ENCODE measurements at regions not wholly inside any gene's neighbourhood (a gene's known extent, or its start where the extent isn't known, plus 50 kb on each side); places are given as distances from the start of the nearest gene placed in this dataset.

GRCh38 chr6:81638366-81638765 is 114.1 kb downstream of the TENT5A start:
- Histone ChIP-seq H3K4me3 (no peak overlapping the region), H3K27ac (no peak overlapping the region), H3K9me3 (ENCODE audit: low read depth, low read length) (no peaks in the 10 kb centered on the region), H3K36me3 (ENCODE audit: insufficient read depth, low read length) (no peaks in the 10 kb centered on the region), H3K9ac (ENCODE audit: insufficient read length) (no peak overlapping the region)
- no peak for DNase-seq (ENCODE audit: low read depth, low spot score)
- TF ChIP-seq FOXP2 (optimal IDR thresholded peaks at IDR 0.05; ENCODE audit: control extremely low read depth, extremely low read length, insufficient read depth) (no peak), POLR2AphosphoS5 (IDR thresholded peaks at IDR 0.05; ENCODE audit: borderline replicate concordance, low read depth, low read length) (no peak), EZH2 (IDR thresholded peaks at IDR 0.05) (no peak)

GRCh38 chr6:81636930-81637568 is 115.4 kb downstream of the TENT5A start:
- Histone ChIP-seq H3K9ac (ENCODE audit: insufficient read length) (no peak overlapping the region), H3K27ac (no peak overlapping the region), H3K36me3 (ENCODE audit: insufficient read depth, low read length) (no peaks in the 10 kb centered on the region), H3K4me3 (no peak overlapping the region), H3K9me3 (ENCODE audit: low read depth, low read length) (no peaks in the 10 kb centered on the region)
- TF ChIP-seq FOXP2 (optimal IDR thresholded peaks at IDR 0.05; ENCODE audit: control extremely low read depth, extremely low read length, insufficient read depth) (no peak), POLR2AphosphoS5 (IDR thresholded peaks at IDR 0.05; ENCODE audit: borderline replicate concordance, low read depth, low read length) (no peak), EZH2 (IDR thresholded peaks at IDR 0.05) (no peak)
- DNase-seq (ENCODE audit: low read depth, low spot score): no peak

DNA sequence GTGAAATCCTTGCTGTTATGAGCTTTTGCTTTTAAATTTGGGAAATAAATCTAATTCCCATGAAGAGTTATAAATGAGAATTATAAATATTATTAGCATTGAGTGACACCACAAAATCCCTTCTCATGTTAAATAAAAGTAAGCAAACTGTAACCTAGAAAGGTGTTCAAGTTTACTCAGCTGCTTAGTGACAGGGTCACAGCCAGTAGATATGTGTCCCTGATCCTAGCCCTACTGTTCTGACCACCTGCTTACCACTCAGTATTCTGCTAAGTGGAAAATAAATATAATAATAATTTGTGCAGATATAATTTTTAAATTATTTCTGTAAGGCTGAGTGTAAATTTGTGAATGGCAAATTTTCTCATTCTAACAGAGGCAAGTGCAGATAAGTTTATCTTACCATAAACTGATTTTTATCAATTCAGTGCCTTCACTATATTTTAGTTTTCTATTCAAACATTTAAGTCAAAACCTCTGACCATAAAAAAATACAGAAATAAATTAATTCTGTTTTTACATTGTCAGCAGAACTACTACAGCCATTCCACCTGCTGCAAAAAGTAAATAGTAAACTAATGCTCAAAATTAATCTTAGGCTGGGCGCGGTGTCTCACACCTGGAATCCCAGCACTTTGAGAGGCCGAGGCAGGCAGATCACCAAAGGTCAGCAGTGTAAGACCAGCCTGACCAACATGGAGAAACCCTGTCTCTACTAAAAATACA is 118.2 kb downstream of the TENT5A start:
- no peak overlapping the region for H3K27ac ChIP-seq
- DNase-seq (ENCODE audit: low read depth, low spot score): no peak
- no peak for TF ChIP-seq EZH2 (IDR thresholded peaks at IDR 0.05)
- no peak for TF ChIP-seq POLR2AphosphoS5 (IDR thresholded peaks at IDR 0.05; ENCODE audit: borderline replicate concordance, low read depth, low read length)
- TF ChIP-seq FOXP2 (optimal IDR thresholded peaks at IDR 0.05; ENCODE audit: control extremely low read depth, extremely low read length, insufficient read depth): no peak
- no peak overlapping the region for H3K4me3 ChIP-seq
- H3K9ac ChIP-seq (ENCODE audit: insufficient read length): no peak overlapping the region
- H3K9me3 ChIP-seq (ENCODE audit: low read depth, low read length): no peaks in the 10 kb centered on the region
- H3K36me3 ChIP-seq (ENCODE audit: insufficient read depth, low read length): no peaks in the 10 kb centered on the region

DNA sequence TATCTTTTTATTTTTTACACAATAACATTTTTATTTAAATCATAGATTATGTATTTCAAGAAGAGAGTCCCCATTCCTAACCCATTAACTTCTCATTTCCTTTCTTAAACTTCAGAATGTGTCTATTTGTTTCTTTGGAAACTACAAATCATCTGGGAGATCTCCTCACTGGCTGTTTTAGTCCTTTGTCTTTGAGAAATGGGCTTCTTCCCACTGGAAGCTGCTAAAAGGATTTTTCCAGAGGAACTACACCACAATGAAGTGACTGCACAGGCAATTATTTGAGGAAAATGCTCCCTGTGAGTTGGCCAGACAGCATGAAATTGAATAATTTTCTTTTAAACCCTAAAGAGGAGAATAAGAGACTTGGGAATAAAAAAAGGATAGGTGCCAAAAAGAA is 119.1 kb downstream of the TENT5A start:
- no peaks in the 10 kb centered on the region for H3K36me3 ChIP-seq (ENCODE audit: insufficient read depth, low read length)

GRCh38 chr6:81630719-81631118 is 121.8 kb downstream of the TENT5A start:
- no peak overlapping the region for H3K27ac ChIP-seq
- TF ChIP-seq EZH2 (IDR thresholded peaks at IDR 0.05) (no peak), POLR2AphosphoS5 (IDR thresholded peaks at IDR 0.05; ENCODE audit: borderline replicate concordance, low read depth, low read length) (no peak), FOXP2 (optimal IDR thresholded peaks at IDR 0.05; ENCODE audit: control extremely low read depth, extremely low read length, insufficient read depth) (no peak)
- no peak overlapping the region for H3K4me3 ChIP-seq
- DNase-seq (ENCODE audit: low read depth, low spot score): no peak
- H3K9me3 ChIP-seq (ENCODE audit: low read depth, low read length): no peaks in the 10 kb centered on the region
- no peaks in the 10 kb centered on the region for H3K36me3 ChIP-seq (ENCODE audit: insufficient read depth, low read length)
- H3K9ac ChIP-seq (ENCODE audit: insufficient read length): no peak overlapping the region

More for the DNA sequence above, 119.1 kb downstream of the TENT5A start:
- Histone ChIP-seq H3K27ac (no peak overlapping the region), H3K9ac (ENCODE audit: insufficient read length) (no peak overlapping the region), H3K4me3 (no peak overlapping the region), H3K9me3 (ENCODE audit: low read depth, low read length) (no peaks in the 10 kb centered on the region)
- TF ChIP-seq FOXP2 (optimal IDR thresholded peaks at IDR 0.05; ENCODE audit: control extremely low read depth, extremely low read length, insufficient read depth) (no peak), EZH2 (IDR thresholded peaks at IDR 0.05) (no peak), POLR2AphosphoS5 (IDR thresholded peaks at IDR 0.05; ENCODE audit: borderline replicate concordance, low read depth, low read length) (no peak)
- DNase-seq (ENCODE audit: low read depth, low spot score): no peak

- no peaks in the 10 kb centered on the region for H3K9me3 ChIP-seq (ENCODE audit: low read depth, low read length)
- no peaks in the 10 kb centered on the region for H3K36me3 ChIP-seq (ENCODE audit: insufficient read depth, low read length)
- DNase-seq (ENCODE audit: low read depth, low spot score): no peak
- H3K27ac ChIP-seq: no peak overlapping the region
- H3K9ac ChIP-seq (ENCODE audit: insufficient read length): no peak overlapping the region
- TF ChIP-seq FOXP2 (optimal IDR thresholded peaks at IDR 0.05; ENCODE audit: control extremely low read depth, extremely low read length, insufficient read depth) (no peak), POLR2AphosphoS5 (IDR thresholded peaks at IDR 0.05; ENCODE audit: borderline replicate concordance, low read depth, low read length) (no peak)
- no peak overlapping the region for H3K4me3 ChIP-seq
These were observed 127.3 kb downstream of the TENT5A start for GRCh38 chr6:81625216-81625615.

GRCh38 chr6:81624453-81624852 is 128.0 kb downstream of the TENT5A start:
- Histone ChIP-seq H3K9me3 (ENCODE audit: low read depth, low read length) (no peaks in the 10 kb centered on the region), H3K27ac (no peak overlapping the region), H3K4me3 (no peak overlapping the region), H3K36me3 (ENCODE audit: insufficient read depth, low read length) (no peaks in the 10 kb centered on the region), H3K9ac (ENCODE audit: insufficient read length) (no peak overlapping the region)
- DNase-seq (ENCODE audit: low read depth, low spot score): no peak
- TF ChIP-seq FOXP2 (optimal IDR thresholded peaks at IDR 0.05; ENCODE audit: control extremely low read depth, extremely low read length, insufficient read depth) (no peak), POLR2AphosphoS5 (IDR thresholded peaks at IDR 0.05; ENCODE audit: borderline replicate concordance, low read depth, low read length) (no peak), EZH2 (IDR thresholded peaks at IDR 0.05) (no peak)

GRCh38 chr6:81623106-81623759 is 129.2 kb downstream of the TENT5A start:
- DNase-seq (ENCODE audit: low read depth, low spot score): no peak
- TF ChIP-seq POLR2AphosphoS5 (IDR thresholded peaks at IDR 0.05; ENCODE audit: borderline replicate concordance, low read depth, low read length) (no peak), EZH2 (IDR thresholded peaks at IDR 0.05) (no peak), FOXP2 (optimal IDR thresholded peaks at IDR 0.05; ENCODE audit: control extremely low read depth, extremely low read length, insufficient read depth) (no peak)
- Histone ChIP-seq H3K27ac (no peak overlapping the region), H3K9ac (ENCODE audit: insufficient read length) (no peak overlapping the region), H3K9me3 (ENCODE audit: low read depth, low read length) (no peaks in the 10 kb centered on the region), H3K4me3 (no peak overlapping the region), H3K36me3 (ENCODE audit: insufficient read depth, low read length) (no peaks in the 10 kb centered on the region)
